Mucosa of descending colon (tissue), 3 donors: ENCODE measurements at regions not wholly inside any gene's neighbourhood (a gene's known extent, or its start where the extent isn't known, plus 50 kb on each side); places are given as distances from the start of the nearest gene placed in this dataset.

Source experiments
- ATAC-seq: fragments of 200-7000 bp; cut with Tn5 transposase; one replicate; pipeline ENCODE4 v1.9.1; 2020; ENCODE audit warnings: mild to moderate bottlenecking, moderate library complexity
- DNase-seq, 3 donors: peaks; one replicate each; pipeline ENCODE4 v3.0.0-alpha.2; 2020
- H3K36me3 ChIP-seq: fragments of 200-600 bp; one replicate; pipeline ENCODE4 v1.8.0; 2021; ENCODE audit warnings: low read depth, mild to moderate bottlenecking
- H3K4me1 ChIP-seq: fragments of 200-600 bp; one replicate; pipeline ENCODE4 v1.8.0; 2021; ENCODE audit warnings: low read depth, mild to moderate bottlenecking
- H3K4me3 ChIP-seq: fragments of 200-600 bp; one replicate; pipeline ENCODE4 v1.8.0; 2021; ENCODE audit warnings: mild to moderate bottlenecking
- H3K9me3 ChIP-seq: fragments of 200-600 bp; one replicate; pipeline ENCODE4 v1.8.0; 2021; ENCODE audit warnings: mild to moderate bottlenecking
- CTCF ChIP-seq: fragments of 200-600 bp; IDR thresholded peaks from one replicate; pipeline ENCODE4 v1.8.0; 2022; ENCODE audit warnings: antibody characterized with exemption, mild to moderate bottlenecking
- intact Hi-C, 2 donors: fragments of 100-400 bp; cut with DNase I in 1 of 2; cut with micrococcal nuclease in 1 of 2; formaldehyde crosslinking; loops; one replicate each; pipeline versions ENCODE4 v1.11.0 to v1.11.1; 2022; cut with DNase I, micrococcal nuclease
- donor health status: DM: no; HTN: no; CAD: no; lungs with moderate emphysema.
- donor health status: DM: no; HTN: no; CAD: no.
- donor health status: DM: no; HTN: yes; CAD: no.

GRCh38 chr15:53400986-53401385 is 358.5 kb downstream of the WDR72 start:
- no peak for DNase-seq
- no peak overlapping the region for H3K4me3 ChIP-seq
- no peaks in the 10 kb centered on the region for H3K9me3 ChIP-seq
- no peaks in the 10 kb centered on the region for H3K36me3 ChIP-seq
- TF ChIP-seq CTCF: no peak
- no peak for ATAC-seq
- intact Hi-C loops: no loop called here
- no peaks in the 10 kb centered on the region for H3K4me1 ChIP-seq

DNA sequence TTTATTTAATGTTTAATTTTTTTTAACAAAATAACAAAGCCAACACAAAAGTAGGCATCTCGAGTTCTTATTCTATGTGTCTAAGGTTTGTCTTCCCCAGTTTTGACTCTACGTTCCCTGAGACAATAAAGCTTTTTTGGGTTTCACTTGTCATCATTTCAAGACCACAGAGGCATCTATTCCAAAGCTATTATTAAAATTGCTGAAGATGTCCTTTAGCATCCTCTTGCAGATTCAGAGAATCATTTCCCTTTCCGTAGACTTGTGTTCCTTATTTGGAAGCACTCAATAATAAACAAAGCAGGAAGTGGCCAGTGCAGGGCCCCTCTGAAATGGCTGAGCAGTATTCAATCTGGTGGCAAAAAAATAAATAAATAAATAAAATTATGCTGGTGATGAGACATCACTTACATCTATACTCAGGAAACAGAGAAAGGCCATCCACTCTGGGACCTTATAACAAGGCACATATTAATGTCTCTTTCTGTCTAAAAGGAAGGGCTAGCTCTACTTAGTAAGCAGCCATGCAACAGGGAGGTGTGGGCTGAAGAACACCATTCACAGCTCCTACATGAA is 362.3 kb downstream of the WDR72 start:
- ATAC-seq: no peak
- no peaks in the 10 kb centered on the region for H3K4me1 ChIP-seq
- no peaks in the 10 kb centered on the region for H3K36me3 ChIP-seq
- DNase-seq: no peak
- H3K9me3 ChIP-seq: no peaks in the 10 kb centered on the region
- no peak for TF ChIP-seq CTCF
- H3K4me3 ChIP-seq: no peak overlapping the region
- intact Hi-C loops: no loop called here

- DNase-seq: no peak
- TF ChIP-seq CTCF: no peak
Observed at GRCh38 chr15:53395871-53396270, 363.6 kb downstream of the WDR72 start.

GRCh38 chr15:53390549-53390948 is 368.9 kb downstream of the WDR72 start:
- Histone ChIP-seq H3K4me1 (no peaks in the 10 kb centered on the region), H3K4me3 (no peak overlapping the region), H3K36me3 (no peaks in the 10 kb centered on the region), H3K9me3 (no peaks in the 10 kb centered on the region)
- TF ChIP-seq CTCF: no peak
- no peak for DNase-seq
- intact Hi-C loops: no loop called here
- ATAC-seq: no peak

More at GRCh38 chr15:53395871-53396270, 363.6 kb downstream of the WDR72 start:
- Histone ChIP-seq H3K4me3 (no peak overlapping the region), H3K4me1 (no peaks in the 10 kb centered on the region), H3K9me3 (no peaks in the 10 kb centered on the region), H3K36me3 (no peaks in the 10 kb centered on the region)
- intact Hi-C loops: no loop called here
- no peak for ATAC-seq

- no peaks in the 10 kb centered on the region for H3K36me3 ChIP-seq
- ATAC-seq (no peak), DNase-seq (no peak)
- H3K9me3 ChIP-seq: no peaks in the 10 kb centered on the region
- no peaks in the 10 kb centered on the region for H3K4me1 ChIP-seq
- H3K4me3 ChIP-seq: no peak overlapping the region
- intact Hi-C loops: no loop called here
- no peak for TF ChIP-seq CTCF
Observed at GRCh38 chr15:53389271-53390037, 370.0 kb downstream of the WDR72 start.
